ENCODE measurements at regions not wholly inside any gene's neighbourhood (a gene's known extent, or its start where the extent isn't known, plus 50 kb on each side); places are given as distances from the start of the nearest gene placed in this dataset.

DNA sequence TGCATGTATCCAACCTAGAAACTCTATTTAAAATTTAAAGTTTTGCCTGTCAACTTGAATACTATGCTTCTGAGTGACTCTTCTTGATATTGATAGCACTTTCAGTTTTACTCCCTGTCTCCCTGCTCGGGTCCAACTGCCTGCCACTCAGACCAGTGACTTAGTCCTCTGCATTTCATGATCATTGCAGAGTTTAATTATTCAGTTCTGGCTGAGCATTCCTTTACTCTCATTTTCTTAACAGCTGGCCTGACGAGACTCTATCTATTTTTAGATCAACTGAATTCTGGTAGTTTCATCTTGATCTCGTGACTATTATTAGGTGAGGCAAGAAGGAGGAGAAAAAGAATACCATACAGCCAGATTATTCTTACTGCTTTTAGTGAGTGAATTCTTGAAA lies 617.4 kb downstream of the SI start:
- POLR2A ChIA-PET = no interaction called here

GRCh38 chr3:164459521-164460151 lies 618.7 kb downstream of the SI start:
- peaks cover 2% of the 10 kb centered on the region for H3K9me3 Mint-ChIP-seq
- ChIA-PET CTCF (no interaction called here), POLR2A (no interaction called here)
- H3K36me3 Mint-ChIP-seq (ENCODE audit: low read depth) = no peaks in the 10 kb centered on the region
- H3K27me3 Mint-ChIP-seq = no peaks in the 10 kb centered on the region
- H3K27ac Mint-ChIP-seq = no peak overlapping the region
- no peaks in the 10 kb centered on the region for H3K4me1 Mint-ChIP-seq
- DNase-seq = no peak
- H3K4me3 Mint-ChIP-seq = no peak overlapping the region

More for the DNA sequence above, 617.4 kb downstream of the SI start:
- Mint-ChIP-seq H3K27me3 (no peaks in the 10 kb centered on the region), H3K27ac (no peak overlapping the region), H3K4me3 (no peak overlapping the region), H3K9me3 (peaks cover 6% of the 10 kb centered on the region), H3K36me3 (ENCODE audit: low read depth) (no peaks in the 10 kb centered on the region), H3K4me1 (no peaks in the 10 kb centered on the region)
- DNase-seq = no peak
- CTCF ChIA-PET = no interaction called here

- Mint-ChIP-seq H3K4me3 (no peak overlapping the region), H3K27ac (no peak overlapping the region), H3K4me1 (no peaks in the 10 kb centered on the region), H3K9me3 (peaks cover 2% of the 10 kb centered on the region), H3K36me3 (ENCODE audit: low read depth) (no peaks in the 10 kb centered on the region), H3K27me3 (no peaks in the 10 kb centered on the region)
- POLR2A ChIA-PET = no interaction called here
- DNase-seq = no peak
- CTCF ChIA-PET = no interaction called here
Observed at GRCh38 chr3:164458986-164459385, 619.3 kb downstream of the SI start.

- no peak overlapping the region for H3K4me3 Mint-ChIP-seq
- H3K27ac Mint-ChIP-seq = no peak overlapping the region
- no peak for DNase-seq
- no peaks in the 10 kb centered on the region for H3K4me1 Mint-ChIP-seq
- POLR2A ChIA-PET = no interaction called here
- CTCF ChIA-PET = interaction anchor here (0.6 kb wide), 1 partner anchor 1961 kb away, joined by 3 read pairs; no protein-coding TSS in a partner anchor
- peaks cover 3% of the 10 kb centered on the region for H3K9me3 Mint-ChIP-seq
- H3K27me3 Mint-ChIP-seq = no peaks in the 10 kb centered on the region
- H3K36me3 Mint-ChIP-seq (ENCODE audit: low read depth) = no peaks in the 10 kb centered on the region
Observed at GRCh38 chr3:164453714-164454113, 624.6 kb downstream of the SI start.

GRCh38 chr3:164452707-164453106 lies 625.6 kb downstream of the SI start:
- Mint-ChIP-seq H3K27me3 (no peaks in the 10 kb centered on the region), H3K36me3 (ENCODE audit: low read depth) (no peaks in the 10 kb centered on the region), H3K27ac (no peak overlapping the region), H3K4me1 (no peaks in the 10 kb centered on the region), H3K9me3 (peaks cover 6% of the 10 kb centered on the region), H3K4me3 (no peak overlapping the region)
- ChIA-PET POLR2A (no interaction called here), CTCF (no interaction called here)
- DNase-seq = no peak

DNA sequence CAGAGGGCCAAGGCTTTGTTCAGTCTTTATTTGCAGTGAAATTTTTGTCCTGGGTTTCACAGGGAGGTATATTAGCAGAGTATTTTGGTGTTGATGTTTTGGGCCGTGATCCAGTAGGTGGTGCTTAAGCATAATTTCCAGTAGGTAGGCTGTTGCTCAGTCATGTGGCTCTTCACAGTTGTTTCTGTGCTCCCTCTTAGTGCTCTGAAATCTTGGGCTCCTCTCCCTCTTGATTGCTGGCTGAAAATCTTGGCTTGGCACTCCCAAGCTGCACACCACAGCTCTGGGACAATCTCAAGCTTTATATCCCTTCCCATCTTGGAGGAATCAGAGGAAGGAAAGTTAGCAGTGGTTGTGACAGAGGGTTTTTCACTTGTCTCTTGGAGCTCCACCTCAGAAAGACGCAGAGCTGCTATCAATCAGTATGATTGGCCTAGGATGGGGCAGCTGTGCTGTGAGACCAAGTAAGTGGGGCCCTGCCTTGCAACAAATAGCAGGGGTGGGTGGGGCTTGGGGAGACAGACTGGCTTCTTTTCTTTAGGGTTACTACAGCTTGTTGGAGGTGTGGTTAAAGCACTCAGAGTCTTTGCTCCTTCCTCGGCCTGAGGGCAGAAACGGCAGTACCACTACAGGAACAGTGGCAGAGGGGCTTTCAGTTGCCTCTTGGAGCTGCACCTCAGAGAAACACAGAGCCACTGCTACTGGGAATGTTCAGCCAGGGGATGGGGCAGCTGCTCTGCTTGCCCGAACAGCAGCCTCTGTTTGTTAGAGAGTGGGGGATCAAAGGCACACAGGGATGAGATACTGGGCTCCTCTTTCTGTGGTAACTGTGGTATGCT lies 627.0 kb downstream of the SI start:
- Mint-ChIP-seq H3K36me3 (ENCODE audit: low read depth) (no peaks in the 10 kb centered on the region), H3K4me3 (no peak overlapping the region), H3K9me3 (peaks cover 7% of the 10 kb centered on the region), H3K27me3 (no peaks in the 10 kb centered on the region), H3K4me1 (no peaks in the 10 kb centered on the region), H3K27ac (no peak overlapping the region)
- ChIA-PET CTCF (no interaction called here), POLR2A (no interaction called here)
- no peak for DNase-seq

DNA sequence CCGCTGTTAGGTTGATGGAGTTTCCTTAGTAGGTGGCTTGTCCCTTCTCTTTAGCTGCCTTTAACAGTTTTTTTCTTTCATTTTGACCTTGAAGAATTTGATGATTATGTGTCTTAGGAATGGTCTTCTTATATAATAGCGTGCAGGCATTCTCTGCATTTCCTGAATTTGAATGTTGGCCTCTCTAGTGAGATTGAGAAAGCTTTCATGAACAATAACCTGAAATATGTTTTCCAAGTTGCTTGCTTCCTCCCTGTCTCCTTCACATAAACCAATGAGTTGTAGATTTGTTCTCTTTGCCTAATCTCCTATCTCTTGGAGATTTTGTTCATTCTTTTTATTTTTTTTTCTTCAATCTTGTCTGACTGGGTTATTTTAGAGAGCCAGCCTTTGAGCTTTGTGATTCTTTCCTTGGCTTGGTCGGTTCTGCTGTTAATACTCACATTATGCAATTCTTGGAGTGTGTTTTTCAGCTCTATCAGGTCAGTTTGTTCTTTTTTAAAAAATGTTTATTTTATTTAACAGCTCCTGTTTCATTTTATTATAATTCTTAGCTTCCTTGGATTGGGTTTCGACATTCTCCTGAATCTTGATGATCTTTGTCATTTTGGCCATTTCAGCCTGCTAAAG lies 627.9 kb downstream of the SI start:
- CTCF ChIA-PET = no interaction called here
- POLR2A ChIA-PET = no interaction called here
- Mint-ChIP-seq H3K4me1 (no peaks in the 10 kb centered on the region), H3K4me3 (no peak overlapping the region), H3K27me3 (no peaks in the 10 kb centered on the region), H3K9me3 (peaks cover 10% of the 10 kb centered on the region), H3K36me3 (ENCODE audit: low read depth) (no peaks in the 10 kb centered on the region), H3K27ac (no peak overlapping the region)
- no peak for DNase-seq

DNA sequence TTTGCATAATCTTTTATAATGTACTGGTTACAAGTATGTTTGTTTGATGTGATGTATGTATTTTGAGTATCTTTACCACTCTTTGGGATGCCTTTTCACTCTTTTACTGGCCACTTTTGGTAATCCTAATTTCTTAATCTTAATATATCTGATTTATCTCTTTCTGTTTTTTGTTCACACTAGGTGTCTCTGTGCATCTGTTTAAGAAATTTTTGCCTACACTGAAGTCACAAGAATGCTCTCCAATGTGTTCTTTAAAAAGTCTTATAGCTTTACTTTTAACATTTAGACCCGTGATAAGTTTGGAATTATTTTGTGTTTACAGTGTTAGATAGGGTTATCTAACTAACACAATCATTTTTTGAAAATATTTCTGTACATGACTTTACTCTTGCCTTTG lies 659.1 kb downstream of the SI start:
- H3K4me1 Mint-ChIP-seq = no peaks in the 10 kb centered on the region
- CTCF ChIA-PET = no interaction called here
- H3K27ac Mint-ChIP-seq = no peak overlapping the region
- H3K27me3 Mint-ChIP-seq = no peaks in the 10 kb centered on the region
- no peak for DNase-seq
- H3K36me3 Mint-ChIP-seq (ENCODE audit: low read depth) = no peaks in the 10 kb centered on the region
- POLR2A ChIA-PET = no interaction called here
- H3K9me3 Mint-ChIP-seq = no peaks in the 10 kb centered on the region
- H3K4me3 Mint-ChIP-seq = no peak overlapping the region

DNA sequence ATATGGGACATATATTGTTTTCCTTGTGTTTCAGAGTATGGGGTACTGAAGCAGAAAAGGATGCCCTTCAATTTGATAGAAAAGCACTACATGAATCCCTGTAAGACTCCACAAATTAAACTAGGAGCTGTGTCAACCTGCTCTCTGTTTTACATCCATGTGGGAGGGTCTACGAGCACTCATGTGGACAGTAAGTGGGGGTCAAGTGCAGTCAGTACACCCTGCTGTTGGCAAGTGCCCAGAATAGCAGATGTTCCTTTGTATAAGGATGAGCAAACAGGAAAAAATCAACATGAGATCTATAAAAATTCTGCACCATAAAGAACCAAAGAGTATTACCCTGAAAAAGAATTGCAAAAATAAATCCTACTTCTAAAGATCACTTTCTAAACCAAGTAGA lies 659.9 kb downstream of the SI start:
- no peaks in the 10 kb centered on the region for H3K27me3 Mint-ChIP-seq
- CTCF ChIA-PET = no interaction called here
- no peak for DNase-seq
- H3K4me1 Mint-ChIP-seq = no peaks in the 10 kb centered on the region
- peaks cover 3% of the 10 kb centered on the region for H3K9me3 Mint-ChIP-seq
- no peak overlapping the region for H3K4me3 Mint-ChIP-seq
- POLR2A ChIA-PET = no interaction called here
- H3K36me3 Mint-ChIP-seq (ENCODE audit: low read depth) = no peaks in the 10 kb centered on the region
- no peak overlapping the region for H3K27ac Mint-ChIP-seq

DNA sequence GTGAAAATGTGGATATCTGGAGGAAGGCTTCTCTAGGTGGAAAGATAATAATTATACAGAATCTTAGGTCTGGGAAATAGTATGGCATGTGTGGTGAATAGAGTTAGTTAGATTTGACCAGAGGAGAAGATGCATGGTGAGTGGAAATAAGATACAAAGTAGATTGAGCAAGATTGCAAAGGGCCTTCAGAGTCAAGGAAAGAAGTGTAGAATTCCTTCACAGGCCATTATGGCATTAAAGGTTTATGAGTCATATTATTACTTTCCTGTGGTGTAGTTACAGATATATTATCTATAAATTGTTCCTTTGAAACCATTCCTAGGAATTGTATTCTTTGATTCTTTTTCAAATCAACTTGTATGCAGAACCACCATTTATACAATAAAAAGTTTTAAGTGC lies 660.3 kb downstream of the SI start:
- Mint-ChIP-seq H3K9me3 (peaks cover 4% of the 10 kb centered on the region), H3K27ac (no peak overlapping the region), H3K27me3 (no peaks in the 10 kb centered on the region), H3K4me3 (no peak overlapping the region), H3K36me3 (ENCODE audit: low read depth) (no peaks in the 10 kb centered on the region), H3K4me1 (no peaks in the 10 kb centered on the region)
- no peak for DNase-seq
- ChIA-PET POLR2A (no interaction called here), CTCF (no interaction called here)

GRCh38 chr3:164416491-164417222 lies 661.6 kb downstream of the SI start:
- Mint-ChIP-seq H3K4me3 (no peak overlapping the region), H3K27me3 (no peaks in the 10 kb centered on the region), H3K9me3 (peaks cover 6% of the 10 kb centered on the region), H3K4me1 (no peaks in the 10 kb centered on the region), H3K36me3 (ENCODE audit: low read depth) (no peaks in the 10 kb centered on the region), H3K27ac (no peak overlapping the region)
- ChIA-PET POLR2A (no interaction called here), CTCF (no interaction called here)
- DNase-seq = no peak

DNA sequence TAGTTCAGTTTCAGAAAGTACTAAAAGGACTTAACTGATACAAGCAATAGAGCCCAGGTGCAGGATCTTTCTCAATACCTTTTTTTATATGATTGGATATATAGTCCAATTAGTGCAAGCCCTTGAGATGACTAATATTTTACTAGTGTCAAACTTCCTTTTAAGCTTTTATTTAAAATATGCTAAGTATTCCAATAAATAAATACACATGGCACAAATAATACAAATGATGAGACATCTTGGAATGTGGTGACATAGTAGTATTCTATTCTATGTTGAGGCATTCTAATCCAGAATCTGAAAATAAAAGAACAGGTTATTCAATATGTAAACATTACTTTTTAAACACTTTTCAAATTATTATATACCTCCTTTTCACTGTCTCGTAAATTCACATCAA lies 670.0 kb downstream of the SI start:
- Mint-ChIP-seq H3K4me3 (no peak overlapping the region), H3K27me3 (no peaks in the 10 kb centered on the region), H3K4me1 (no peaks in the 10 kb centered on the region), H3K27ac (no peak overlapping the region), H3K36me3 (ENCODE audit: low read depth) (no peaks in the 10 kb centered on the region), H3K9me3 (peaks cover 3% of the 10 kb centered on the region)
- POLR2A ChIA-PET = no interaction called here
- no peak for DNase-seq
- CTCF ChIA-PET = no interaction called here

DNA sequence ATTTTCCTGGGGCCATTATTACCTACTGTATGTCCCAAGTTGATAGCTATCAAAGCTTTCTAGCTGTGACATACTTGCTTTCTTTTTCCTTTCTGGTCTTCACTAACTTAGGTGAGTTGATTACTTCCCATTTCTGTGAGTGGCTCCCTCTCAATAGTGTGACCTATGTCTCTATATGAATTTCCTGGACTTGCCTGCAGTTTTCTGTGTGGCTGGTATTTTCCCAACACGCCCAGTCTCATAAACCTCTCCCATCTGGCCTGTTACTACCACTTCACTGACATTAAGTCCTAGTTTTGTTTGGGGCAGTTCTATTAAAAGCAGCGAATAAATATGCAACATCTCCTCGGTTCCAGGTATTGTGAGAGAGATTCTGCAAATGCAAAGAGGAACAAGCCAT lies 671.2 kb downstream of the SI start:
- Mint-ChIP-seq H3K4me1 (no peaks in the 10 kb centered on the region), H3K9me3 (no peaks in the 10 kb centered on the region), H3K36me3 (ENCODE audit: low read depth) (no peaks in the 10 kb centered on the region), H3K27me3 (no peaks in the 10 kb centered on the region), H3K27ac (no peak overlapping the region), H3K4me3 (no peak overlapping the region)
- no peak for DNase-seq
- CTCF ChIA-PET = interaction anchor here (1.3 kb wide), 1 partner anchor 8 kb away, joined by 3 read pairs; no protein-coding TSS in a partner anchor
- POLR2A ChIA-PET = no interaction called here

Data from activated CD4-positive, alpha-beta T cell treated with anti-CD3 and anti-CD28 coated beads, Interleukin-2, amount 10 ng/mL, durations not matched to agents 7 days and 5 days (primary cell).